Caco-2 (cell line): ENCODE measurements at regions not wholly inside any gene's neighbourhood (a gene's known extent, or its start where the extent isn't known, plus 50 kb on each side); places are given as distances from the start of the nearest gene placed in this dataset.

ENCODE experiments used
- BruUV-seq: library from RNA; stranded (reverse); fragments of 400-500 nt; replicated peaks from 2 replicates; lab custom pipeline; 2021; lab: Mats Ljungman, UMichigan
- CTCF ChIA-PET: fragments of 300-600 bp; sonication (Branson Sonifier 250); formaldehyde crosslinking; loops from one replicate; lab custom pipeline; 2022; ENCODE audit warnings: antibody characterized with exemption; lab: Charles Lee
- POLR2A ChIA-PET: fragments of 300-600 bp; sonication (Branson Sonifier 250); formaldehyde crosslinking; loops from one replicate; lab custom pipeline; 2022; ENCODE audit warnings: antibody characterized with exemption; lab: Charles Lee
- DNase-seq, 2 experiments: peaks; one replicate each; pipeline versions ENCODE4 v3.0.0 to v3.0.0-alpha.2; 2020 to 2022
- H3K27me3 ChIP-seq: replicated peaks from 2 replicates; pipeline ENCODE4 v1.6.0; 2011; ENCODE audit warnings: low read length; ENCODE audit not compliant: control insufficient read depth, insufficient read depth
- H3K36me3 ChIP-seq: 2 replicates; pipeline ENCODE4 v1.5.1; 2011; ENCODE audit warnings: low read length; ENCODE audit not compliant: control insufficient read depth, insufficient read depth
- H3K4me1 ChIP-seq: fragments of 250-450 bp; sonication (Bioruptor Pico); 2 replicates; pipeline ENCODE4 v1.5.1; 2020; ENCODE audit warnings: mild to moderate bottlenecking
- H3K4me3 ChIP-seq: 2 replicates; pipeline ENCODE4 v1.5.1; 2011; ENCODE audit warnings: low read depth, mild to moderate bottlenecking, control low read depth, low read length
- H3K9me3 ChIP-seq: fragments of 250-450 bp; sonication (Bioruptor Pico); 2 replicates; pipeline ENCODE4 v1.5.1; 2020; ENCODE audit warnings: mild to moderate bottlenecking, moderate library complexity
- H3K27ac Mint-ChIP-seq: one replicate; pipeline ENCODE4 v1.8.0; 2022; ENCODE audit warnings: mixed read lengths; ENCODE audit not compliant: unreplicated experiment
- H3K27me3 Mint-ChIP-seq: one replicate; pipeline ENCODE4 v1.8.0; 2022; ENCODE audit warnings: mixed read lengths; ENCODE audit not compliant: insufficient read depth, unreplicated experiment
- H3K36me3 Mint-ChIP-seq: one replicate; pipeline ENCODE4 v1.8.0; 2022; ENCODE audit warnings: mild to moderate bottlenecking, mixed read lengths; ENCODE audit not compliant: insufficient read depth, unreplicated experiment
- H3K4me1 Mint-ChIP-seq: one replicate; pipeline ENCODE4 v1.8.0; 2022; ENCODE audit warnings: low read depth, mixed read lengths; ENCODE audit not compliant: unreplicated experiment
- H3K4me3 Mint-ChIP-seq: one replicate; pipeline ENCODE4 v1.8.0; 2022; ENCODE audit warnings: mild to moderate bottlenecking, moderate library complexity, mixed read lengths; ENCODE audit not compliant: unreplicated experiment
- H3K9me3 Mint-ChIP-seq: one replicate; pipeline ENCODE4 v1.8.0; 2022; ENCODE audit warnings: mixed read lengths; ENCODE audit not compliant: unreplicated experiment
- CTCF ChIP-seq, 2 experiments: fragments of 200-600 bp in 1 of 2; IDR thresholded peaks; 1 replicate in 1 of 2; 2 replicates in 1 of 2; pipeline versions ENCODE4 v1.5.1 to v1.8.0; 2011 to 2022; ENCODE audit warnings: antibody characterized with exemption in 1 of 2, control low read depth in 1 of 2, inconsistent platforms in 1 of 2, low read depth in 1 of 2, low read length in 1 of 2, mild to moderate bottlenecking in 1 of 2, moderate library complexity in 1 of 2; ENCODE audit not compliant: insufficient read depth in 1 of 2, severe bottlenecking in 1 of 2, unreplicated experiment in 1 of 2
- intact Hi-C: fragments of 100-400 bp; cut with micrococcal nuclease; formaldehyde crosslinking; loops from one replicate; pipeline ENCODE4 v1.10.0; 2022; ENCODE audit not compliant: unreplicated experiment

GRCh38 chr17:77325577-77326075, 184.9 kb downstream of the SEC14L1 start:
- no peaks in the 10 kb centered on the region; the same call in 1 of the 2 replicates for H3K36me3 ChIP-seq
- H3K4me1 ChIP-seq = peaks cover 41% of the 10 kb centered on the region
- BruUV-seq = no TSS peak
- H3K9me3 Mint-ChIP-seq = no peaks in the 10 kb centered on the region
- intact Hi-C loops = no loop called here
- DNase-seq = no peak
- peak overlapping the region; percentile 96 for H3K27ac Mint-ChIP-seq
- H3K27me3 ChIP-seq = no peaks in the 10 kb centered on the region
- TF ChIP-seq CTCF (IDR thresholded peaks at IDR 0.05; ENCODE audit: insufficient read depth in 1 of 2, low read depth in 1 of 2, low read length in 1 of 2, severe bottlenecking in 1 of 2, unreplicated experiment in 1 of 2) = no peak
- ChIA-PET CTCF (no interaction called here), POLR2A (no interaction called here)
- H3K4me3 ChIP-seq = no peak overlapping the region
- H3K4me3 Mint-ChIP-seq = peak overlapping the region; percentile 54
- H3K9me3 ChIP-seq = no peaks in the 10 kb centered on the region
- H3K36me3 Mint-ChIP-seq = peaks cover 69% of the 10 kb centered on the region
- no peaks in the 10 kb centered on the region for H3K27me3 Mint-ChIP-seq
- peaks cover 54% of the 10 kb centered on the region for H3K4me1 Mint-ChIP-seq

- H3K9me3 Mint-ChIP-seq = no peaks in the 10 kb centered on the region
- no TSS peak for BruUV-seq
- no peaks in the 10 kb centered on the region for H3K27me3 ChIP-seq
- no peaks in the 10 kb centered on the region; the same call in 1 of the 2 replicates for H3K36me3 ChIP-seq
- H3K4me3 Mint-ChIP-seq = peak overlapping the region; percentile 54
- ChIA-PET CTCF (no interaction called here), POLR2A (no interaction called here)
- peaks cover 54% of the 10 kb centered on the region for H3K4me1 Mint-ChIP-seq
- no peak for DNase-seq
- H3K4me3 ChIP-seq = no peak overlapping the region
- H3K27ac Mint-ChIP-seq = peak overlapping the region; percentile 96
- no peaks in the 10 kb centered on the region for H3K9me3 ChIP-seq
- intact Hi-C loops = no loop called here
- TF ChIP-seq CTCF (IDR thresholded peaks at IDR 0.05; ENCODE audit: insufficient read depth in 1 of 2, low read depth in 1 of 2, low read length in 1 of 2, severe bottlenecking in 1 of 2, unreplicated experiment in 1 of 2) = no peak
- H3K36me3 Mint-ChIP-seq = peaks cover 69% of the 10 kb centered on the region
- H3K27me3 Mint-ChIP-seq = no peaks in the 10 kb centered on the region
- H3K4me1 ChIP-seq = peaks cover 41% of the 10 kb centered on the region
Observed at GRCh38 chr17:77326076-77326591, 185.4 kb downstream of the SEC14L1 start.

- peaks cover 74% of the 10 kb centered on the region for H3K36me3 Mint-ChIP-seq
- BruUV-seq = no TSS peak
- H3K27ac Mint-ChIP-seq = peak overlapping the region; percentile 35
Observed at GRCh38 chr17:77326636-77327035, 185.9 kb downstream of the SEC14L1 start.

More at GRCh38 chr17:77326636-77327035, 185.9 kb downstream of the SEC14L1 start:
- DNase-seq = no peak
- ChIA-PET CTCF (interaction anchor here (0.8 kb wide), 1 partner anchor 90 kb away, joined by 5 read pairs; no protein-coding TSS in a partner anchor), POLR2A (no interaction called here)
- Histone ChIP-seq H3K36me3 (no peaks in the 10 kb centered on the region; the same call in 1 of the 2 replicates), H3K27me3 (no peaks in the 10 kb centered on the region), H3K9me3 (no peaks in the 10 kb centered on the region), H3K4me3 (no peak overlapping the region), H3K4me1 (peaks cover 45% of the 10 kb centered on the region)
- Mint-ChIP-seq H3K4me1 (peaks cover 59% of the 10 kb centered on the region), H3K4me3 (no peak overlapping the region), H3K27me3 (no peaks in the 10 kb centered on the region), H3K9me3 (no peaks in the 10 kb centered on the region)
- no peak for TF ChIP-seq CTCF (IDR thresholded peaks at IDR 0.05; ENCODE audit: insufficient read depth in 1 of 2, low read depth in 1 of 2, low read length in 1 of 2, severe bottlenecking in 1 of 2, unreplicated experiment in 1 of 2)
- intact Hi-C loops = no loop called here
